SK-N-MC (cell line): ENCODE measurements at regions not wholly inside any gene's neighbourhood (a gene's known extent, or its start where the extent isn't known, plus 50 kb on each side); places are given as distances from the start of the nearest gene placed in this dataset.

ENCODE experiments used
- DNase-seq: peaks from one replicate; pipeline ENCODE4 v3.0.0-alpha.2; 2011; ENCODE audit warnings: low read depth, low spot score
- H3K27ac ChIP-seq: fragments of 200-600 bp; sonication (generic); 2 replicates; pipeline ENCODE4 v1.5.1; 2016; ENCODE audit warnings: mixed run types
- H3K36me3 ChIP-seq: fragments of 200-600 bp; sonication (generic); 2 replicates; pipeline ENCODE4 v1.6.1; 2017; ENCODE audit warnings: antibody characterized with exemption, low read length, mixed read lengths; ENCODE audit not compliant: insufficient read depth
- H3K4me3 ChIP-seq: fragments of 200-600 bp; sonication (generic); 2 replicates; pipeline ENCODE4 v1.5.1; 2016
- H3K9ac ChIP-seq: fragments of 200-600 bp; sonication (generic); 2 replicates; pipeline ENCODE4 v1.8.0; 2017; ENCODE audit warnings: mixed run types, mixed read lengths; ENCODE audit not compliant: insufficient read length
- H3K9me3 ChIP-seq: fragments of 200-600 bp; sonication (generic); 2 replicates; pipeline ENCODE4 v1.6.1; 2017; ENCODE audit warnings: low read depth, mild to moderate bottlenecking, antibody characterized with exemption, low read length, moderate library complexity, mixed read lengths
- EZH2 ChIP-seq: fragments of 200-600 bp; sonication (generic); IDR thresholded peaks from one replicate; pipeline ENCODE4 v1.6.1; 2017; ENCODE audit warnings: antibody characterized with exemption
- FOXP2 ChIP-seq: optimal IDR thresholded peaks from 2 replicates; pipeline ENCODE3; 2011; ENCODE audit warnings: mild to moderate bottlenecking, moderate library complexity; ENCODE audit not compliant: insufficient read depth; ENCODE audit errors: extremely low read length, control extremely low read depth
- POLR2AphosphoS5 ChIP-seq: IDR thresholded peaks from 2 replicates; pipeline ENCODE4 v1.6.1; 2012; ENCODE audit warnings: mild to moderate bottlenecking, low read depth, low read length, borderline replicate concordance

DNA sequence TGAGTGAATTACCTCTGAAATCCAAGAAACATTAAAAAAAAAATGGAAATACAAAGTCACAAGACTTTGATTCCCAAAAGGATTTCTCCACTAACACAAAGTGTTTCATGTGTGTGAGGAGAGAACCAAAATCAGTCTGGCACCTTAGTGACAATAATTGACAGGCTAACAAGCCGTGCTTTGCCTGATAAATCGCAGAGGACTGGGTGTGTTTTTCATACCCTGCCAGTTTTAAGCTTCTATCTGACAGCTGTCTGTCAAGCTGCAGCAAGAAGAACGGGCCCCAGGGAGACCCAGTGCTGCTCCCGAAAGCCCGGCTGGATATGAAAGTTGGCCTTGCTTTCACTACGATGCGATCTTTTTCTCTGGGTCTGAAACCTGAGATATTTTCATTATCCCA is 101.6 kb upstream of the KCNK2 start:
- H3K9ac ChIP-seq: no peak overlapping the region
- H3K27ac ChIP-seq: no peak overlapping the region
- H3K9me3 ChIP-seq: no peaks in the 10 kb centered on the region
- H3K4me3 ChIP-seq: no peak overlapping the region
- TF ChIP-seq EZH2: no peak
- no peak for TF ChIP-seq FOXP2
- no peak for TF ChIP-seq POLR2AphosphoS5
- no peak for DNase-seq
- no peaks in the 10 kb centered on the region for H3K36me3 ChIP-seq

DNA sequence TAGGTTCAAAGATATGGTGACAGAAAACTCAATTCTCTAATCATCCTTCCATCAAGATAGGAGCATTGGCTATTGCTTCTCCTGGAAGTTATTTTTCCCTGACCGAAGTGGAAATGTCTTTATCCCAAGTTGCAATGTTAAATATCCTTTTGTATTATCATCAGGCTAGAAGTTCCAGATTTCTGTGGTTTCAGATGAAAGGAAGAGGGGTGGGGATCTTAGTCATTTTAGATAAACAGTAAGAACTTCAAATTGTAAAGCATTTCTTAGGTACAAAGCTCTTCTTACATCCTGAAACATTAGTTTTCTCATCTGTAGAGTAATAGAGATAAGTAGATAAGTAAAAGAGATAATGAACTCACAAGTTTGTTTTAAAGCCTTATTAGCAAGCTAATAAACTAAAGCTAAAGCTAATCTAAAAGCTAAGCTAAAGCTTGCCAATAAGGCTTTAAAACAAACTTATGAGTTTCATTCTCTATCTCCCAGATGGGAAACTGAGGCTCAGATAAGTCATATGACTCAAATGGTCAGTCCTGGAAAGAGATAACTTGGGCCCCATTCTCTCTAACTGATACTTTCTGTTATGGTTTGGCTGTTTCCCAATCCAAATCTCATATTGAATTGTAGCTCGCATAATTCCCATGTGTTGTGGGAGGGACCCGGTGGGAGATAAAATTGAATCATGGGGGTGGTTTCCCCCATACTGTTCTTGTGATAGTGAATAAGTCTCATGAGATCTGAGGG is 99.2 kb upstream of the KCNK2 start:
- Histone ChIP-seq H3K27ac (no peak overlapping the region), H3K9me3 (no peaks in the 10 kb centered on the region), H3K9ac (no peak overlapping the region), H3K36me3 (no peaks in the 10 kb centered on the region), H3K4me3 (no peak overlapping the region)
- DNase-seq: no peak
- TF ChIP-seq EZH2 (no peak), FOXP2 (no peak), POLR2AphosphoS5 (no peak)

DNA sequence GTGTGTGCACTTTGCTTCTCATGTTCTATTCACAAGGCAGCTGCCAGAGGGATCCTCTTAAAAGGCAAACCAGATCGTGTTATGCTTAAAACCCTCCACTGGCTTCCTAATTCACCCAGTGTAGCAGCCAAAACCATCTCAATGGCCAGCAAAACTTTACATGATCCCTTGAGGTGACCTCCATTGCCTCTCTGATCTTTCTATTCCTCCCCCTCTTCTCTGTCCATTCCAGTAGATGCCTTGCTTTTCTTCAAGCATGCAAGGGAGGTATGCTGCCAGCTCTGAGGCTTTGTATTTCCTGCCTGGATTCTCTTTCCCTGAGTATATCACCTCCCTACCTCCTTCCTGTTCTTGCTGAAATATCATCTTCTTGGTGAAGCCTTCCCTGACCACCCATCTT is 93.2 kb upstream of the KCNK2 start:
- H3K9ac ChIP-seq: no peak overlapping the region
- no peak overlapping the region for H3K27ac ChIP-seq
- H3K36me3 ChIP-seq: no peaks in the 10 kb centered on the region
- DNase-seq: no peak
- no peak for TF ChIP-seq EZH2
- no peak for TF ChIP-seq FOXP2
- TF ChIP-seq POLR2AphosphoS5: no peak
- H3K9me3 ChIP-seq: no peaks in the 10 kb centered on the region
- H3K4me3 ChIP-seq: no peak overlapping the region

DNA sequence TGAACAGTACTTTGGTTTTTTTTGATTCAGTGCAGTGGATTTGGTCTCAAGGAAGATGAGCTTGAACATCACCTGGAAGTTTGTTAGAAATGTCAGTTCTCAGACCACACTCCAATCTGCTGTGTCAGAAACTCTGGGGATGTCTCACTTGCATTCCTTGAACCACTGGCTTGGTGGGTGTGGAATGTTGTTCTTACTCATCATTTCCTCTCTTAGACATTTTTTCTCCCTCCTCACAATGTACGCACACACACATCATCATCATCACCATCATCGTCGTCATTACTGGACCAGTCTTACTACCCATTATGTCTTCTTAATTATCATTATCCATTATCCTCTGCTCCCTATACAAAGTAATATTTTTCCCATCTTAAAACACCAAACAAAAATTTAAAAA is 91.9 kb upstream of the KCNK2 start:
- DNase-seq: no peak
- no peak overlapping the region for H3K27ac ChIP-seq
- no peaks in the 10 kb centered on the region for H3K36me3 ChIP-seq
- H3K4me3 ChIP-seq: no peak overlapping the region
- H3K9me3 ChIP-seq: no peaks in the 10 kb centered on the region
- H3K9ac ChIP-seq: no peak overlapping the region
- no peak for TF ChIP-seq EZH2
- no peak for TF ChIP-seq POLR2AphosphoS5
- TF ChIP-seq FOXP2: no peak

DNA sequence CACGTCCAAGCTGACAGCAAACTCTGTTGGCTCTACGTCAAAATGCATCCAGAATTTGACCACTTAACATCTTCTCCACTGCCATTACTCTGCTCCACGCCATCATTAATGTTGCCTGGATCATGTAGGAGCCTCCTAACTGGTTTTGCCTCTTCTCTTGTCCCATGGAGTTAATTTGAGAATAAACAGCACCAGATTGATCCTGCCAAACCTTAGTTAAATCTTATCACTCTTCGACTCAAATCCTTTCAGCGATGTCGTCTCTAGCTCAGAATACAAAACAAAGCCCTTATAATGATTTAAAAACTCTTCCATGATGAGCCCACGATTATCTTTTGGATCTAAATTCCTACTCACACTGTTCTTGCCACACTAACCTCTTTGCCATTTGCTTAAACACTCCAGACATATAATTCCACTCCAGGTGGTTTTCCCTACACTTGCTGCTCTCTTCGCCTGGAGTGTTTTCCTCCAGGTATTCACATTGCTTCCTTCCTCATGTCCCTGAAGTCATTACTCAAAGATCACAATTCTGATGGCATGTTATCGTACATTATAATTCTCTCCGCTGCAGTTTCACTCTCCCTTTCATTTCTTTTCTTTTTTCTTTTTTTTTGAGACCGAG is 90.7 kb upstream of the KCNK2 start:
- no peak overlapping the region for H3K27ac ChIP-seq
- no peak overlapping the region for H3K9ac ChIP-seq
- TF ChIP-seq EZH2 (no peak), POLR2AphosphoS5 (no peak)
- DNase-seq: no peak
- H3K36me3 ChIP-seq: no peaks in the 10 kb centered on the region
- no peaks in the 10 kb centered on the region for H3K9me3 ChIP-seq
- H3K4me3 ChIP-seq: no peak overlapping the region

DNA sequence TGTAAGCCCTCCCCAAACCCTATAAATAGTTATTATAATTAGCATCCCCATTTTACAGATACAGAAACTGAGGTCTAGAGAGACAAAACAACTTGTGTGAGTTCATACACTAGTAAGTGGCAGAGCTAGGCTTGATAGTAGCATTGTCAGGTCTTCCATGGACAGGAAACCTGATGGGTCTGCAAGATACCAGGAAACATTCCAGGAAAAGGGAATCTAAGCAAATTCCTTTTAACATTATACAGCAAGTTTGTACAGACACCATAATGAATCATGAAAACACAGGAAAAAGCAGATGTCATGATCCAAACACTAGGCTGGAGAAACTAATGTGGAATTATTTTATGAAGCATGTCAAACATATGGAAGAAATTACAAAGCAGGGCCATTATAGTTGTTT is 89.1 kb upstream of the KCNK2 start:
- H3K27ac ChIP-seq: no peak overlapping the region
- TF ChIP-seq FOXP2 (no peak), POLR2AphosphoS5 (no peak), EZH2 (no peak)
- H3K9ac ChIP-seq: no peak overlapping the region
- no peak for DNase-seq
- H3K9me3 ChIP-seq: no peaks in the 10 kb centered on the region
- no peak overlapping the region for H3K4me3 ChIP-seq
- no peaks in the 10 kb centered on the region for H3K36me3 ChIP-seq

DNA sequence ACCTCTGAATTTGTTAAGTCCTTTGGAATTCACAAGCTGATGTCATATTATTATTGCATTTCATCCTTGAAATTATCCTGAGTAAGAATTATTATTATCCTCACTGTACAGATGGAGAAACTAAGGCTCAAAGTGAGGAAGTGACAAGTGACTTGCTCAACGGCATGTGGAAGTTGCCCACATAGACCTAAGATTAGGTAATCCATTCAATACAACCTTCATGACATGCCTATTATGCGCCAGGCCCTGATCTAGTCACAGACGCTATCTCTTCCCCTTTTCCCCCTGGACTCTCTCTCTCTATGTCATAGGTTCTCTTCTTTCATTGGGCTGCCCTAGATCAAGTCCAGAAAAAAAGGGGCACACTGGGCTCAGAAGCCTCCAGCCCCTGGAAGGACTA is 84.9 kb upstream of the KCNK2 start:
- no peak overlapping the region for H3K4me3 ChIP-seq
- no peaks in the 10 kb centered on the region for H3K9me3 ChIP-seq
- no peaks in the 10 kb centered on the region for H3K36me3 ChIP-seq
- no peak overlapping the region for H3K27ac ChIP-seq
- no peak for TF ChIP-seq POLR2AphosphoS5
- no peak for TF ChIP-seq FOXP2
- TF ChIP-seq EZH2: no peak
- H3K9ac ChIP-seq: no peak overlapping the region
- DNase-seq: no peak

GRCh38 chr1:215001419-215002021 is 81.0 kb upstream of the KCNK2 start:
- TF ChIP-seq FOXP2: no peak
- Histone ChIP-seq H3K9me3 (no peaks in the 10 kb centered on the region), H3K36me3 (no peaks in the 10 kb centered on the region), H3K27ac (no peak overlapping the region), H3K9ac (no peak overlapping the region), H3K4me3 (no peak overlapping the region)
- no peak for DNase-seq

DNA sequence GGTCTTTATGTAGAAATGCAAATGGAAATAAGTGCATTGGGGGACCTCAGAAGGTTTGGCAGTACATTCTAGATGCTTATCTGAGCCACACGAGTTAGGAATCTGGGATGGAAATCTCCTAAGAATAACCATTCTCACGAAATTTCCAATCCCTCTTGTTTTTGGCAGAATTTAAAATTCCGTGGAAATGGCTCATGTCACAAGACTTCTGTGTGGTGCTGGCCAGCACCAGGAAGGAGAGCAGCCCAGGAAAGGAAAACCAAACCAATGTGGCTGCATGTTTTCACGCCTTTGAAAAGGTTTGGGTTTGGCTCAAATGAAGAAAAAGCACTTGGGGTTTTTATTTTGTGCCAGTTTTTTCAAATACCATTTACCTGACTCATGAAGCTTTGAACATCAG is 80.1 kb upstream of the KCNK2 start:
- no peaks in the 10 kb centered on the region for H3K9me3 ChIP-seq
- H3K27ac ChIP-seq: no peak overlapping the region
- H3K36me3 ChIP-seq: no peaks in the 10 kb centered on the region
- no peak overlapping the region for H3K9ac ChIP-seq
- TF ChIP-seq POLR2AphosphoS5 (no peak), FOXP2 (no peak), EZH2 (no peak)
- DNase-seq: no peak
- no peak overlapping the region for H3K4me3 ChIP-seq
